HG03064 (cell line): ENCODE measurements at regions not wholly inside any gene's neighbourhood (a gene's known extent, or its start where the extent isn't known, plus 50 kb on each side); places are given as distances from the start of the nearest gene placed in this dataset.

Experiments
- ATAC-seq: cut with Tn5 transposase; IDR thresholded peaks from one replicate; pipeline ENCODE4 v1.9.1; 2021; ENCODE audit warnings: low read depth; ENCODE audit not compliant: unreplicated experiment

- no peak for ATAC-seq
Observed at GRCh38 chr15:70411143-70411863, 313.6 kb upstream of the TLE3 start.

GRCh38 chr15:70410371-70410985, 312.8 kb upstream of the TLE3 start:
- no peak for ATAC-seq

GRCh38 chr15:70409388-70409787, 311.7 kb upstream of the TLE3 start:
- ATAC-seq: no peak

- ATAC-seq: no peak
Observed at GRCh38 chr15:70407955-70408354, 310.2 kb upstream of the TLE3 start.

GRCh38 chr15:70407336-70407670, 309.6 kb upstream of the TLE3 start:
- no peak for ATAC-seq

GRCh38 chr15:70406617-70407335, 309.1 kb upstream of the TLE3 start:
- no peak for ATAC-seq

- no peak for ATAC-seq
Observed at GRCh38 chr15:70401709-70402108, 304.0 kb upstream of the TLE3 start.

GRCh38 chr15:70400766-70401541, 303.2 kb upstream of the TLE3 start:
- ATAC-seq: no peak

- no peak for ATAC-seq
Observed at GRCh38 chr15:70399204-70399603, 301.5 kb upstream of the TLE3 start.

- no peak for ATAC-seq
Observed at GRCh38 chr15:70398694-70399093, 301.0 kb upstream of the TLE3 start.

- no peak for ATAC-seq
Observed at GRCh38 chr15:70396807-70397206, 299.1 kb upstream of the TLE3 start.

GRCh38 chr15:70395164-70395563, 297.4 kb upstream of the TLE3 start:
- no peak for ATAC-seq

- no peak for ATAC-seq
Observed at GRCh38 chr15:70390723-70391122, 293.0 kb upstream of the TLE3 start.

- ATAC-seq: no peak
Observed at GRCh38 chr15:70387993-70388392, 290.3 kb upstream of the TLE3 start.

GRCh38 chr15:70387081-70387480, 289.4 kb upstream of the TLE3 start:
- no peak for ATAC-seq

- ATAC-seq: no peak
Observed at GRCh38 chr15:70385711-70386110, 288.0 kb upstream of the TLE3 start.

GRCh38 chr15:70385052-70385451, 287.3 kb upstream of the TLE3 start:
- ATAC-seq: no peak

- ATAC-seq: no peak
Observed at GRCh38 chr15:70383856-70384255, 286.1 kb upstream of the TLE3 start.

- no peak for ATAC-seq
Observed at GRCh38 chr15:70382762-70383458, 285.2 kb upstream of the TLE3 start.

GRCh38 chr15:70382009-70382749, 284.5 kb upstream of the TLE3 start:
- ATAC-seq: no peak
